Activated naive CD4-positive, alpha-beta T cell treated with anti-CD3 and anti-CD28 coated beads, Interleukin-2, amount 10 ng/mL, durations not matched to agents 7 days and 5 days (primary cell): ENCODE measurements at regions not wholly inside any gene's neighbourhood (a gene's known extent, or its start where the extent isn't known, plus 50 kb on each side); places are given as distances from the start of the nearest gene placed in this dataset.

Experiments
- CTCF ChIA-PET: fragments of 350-600 bp; sonication (Branson Sonifier 250); formaldehyde crosslinking; loops from one replicate; lab custom pipeline; 2021; ENCODE audit warnings: antibody characterized with exemption; lab: Charles Lee
- DNase-seq: peaks from one replicate; pipeline ENCODE4 v3.0.0-alpha.2; 2020
- H3K27ac Mint-ChIP-seq: one replicate; pipeline ENCODE4 v1.8.0; 2021; ENCODE audit warnings: mild to moderate bottlenecking, moderate library complexity, mixed read lengths
- H3K27me3 Mint-ChIP-seq: one replicate; pipeline ENCODE4 v1.8.0; 2021; ENCODE audit warnings: mild to moderate bottlenecking, mixed read lengths
- H3K36me3 Mint-ChIP-seq: one replicate; pipeline ENCODE4 v1.8.0; 2021; ENCODE audit warnings: mixed read lengths
- H3K4me1 Mint-ChIP-seq: one replicate; pipeline ENCODE4 v1.8.0; 2021; ENCODE audit warnings: mixed read lengths
- H3K4me3 Mint-ChIP-seq: one replicate; pipeline ENCODE4 v1.8.0; 2021; ENCODE audit warnings: mild to moderate bottlenecking, moderate library complexity, mixed read lengths
- H3K9me3 Mint-ChIP-seq: one replicate; pipeline ENCODE4 v1.8.0; 2021; ENCODE audit warnings: mixed read lengths

GRCh38 chr6:55974688-55975087 lies 99.3 kb upstream of the BMP5 start:
- no peaks in the 10 kb centered on the region for H3K4me1 Mint-ChIP-seq
- H3K27me3 Mint-ChIP-seq: no peaks in the 10 kb centered on the region
- H3K36me3 Mint-ChIP-seq: no peaks in the 10 kb centered on the region
- no peaks in the 10 kb centered on the region for H3K9me3 Mint-ChIP-seq
- CTCF ChIA-PET: no interaction called here
- H3K27ac Mint-ChIP-seq: no peak overlapping the region
- H3K4me3 Mint-ChIP-seq: no peak overlapping the region
- no peak for DNase-seq

GRCh38 chr6:55972091-55972490 lies 96.7 kb upstream of the BMP5 start:
- Mint-ChIP-seq H3K27me3 (no peaks in the 10 kb centered on the region), H3K4me1 (no peaks in the 10 kb centered on the region), H3K9me3 (no peaks in the 10 kb centered on the region), H3K4me3 (no peak overlapping the region), H3K36me3 (no peaks in the 10 kb centered on the region), H3K27ac (no peak overlapping the region)
- DNase-seq: no peak
- CTCF ChIA-PET: no interaction called here

GRCh38 chr6:55969526-55969925 lies 94.1 kb upstream of the BMP5 start:
- Mint-ChIP-seq H3K9me3 (peaks cover 2% of the 10 kb centered on the region), H3K4me3 (no peak overlapping the region), H3K27me3 (no peaks in the 10 kb centered on the region), H3K4me1 (no peaks in the 10 kb centered on the region), H3K27ac (no peak overlapping the region), H3K36me3 (no peaks in the 10 kb centered on the region)
- CTCF ChIA-PET: no interaction called here
- DNase-seq: no peak

GRCh38 chr6:55968926-55969325 lies 93.5 kb upstream of the BMP5 start:
- Mint-ChIP-seq H3K4me1 (no peaks in the 10 kb centered on the region), H3K36me3 (no peaks in the 10 kb centered on the region), H3K27me3 (no peaks in the 10 kb centered on the region), H3K4me3 (no peak overlapping the region), H3K9me3 (peaks cover 2% of the 10 kb centered on the region), H3K27ac (no peak overlapping the region)
- CTCF ChIA-PET: no interaction called here
- no peak for DNase-seq

GRCh38 chr6:55964136-55964535 lies 88.7 kb upstream of the BMP5 start:
- CTCF ChIA-PET: no interaction called here
- no peak overlapping the region for H3K4me3 Mint-ChIP-seq

GRCh38 chr6:55963301-55963700 lies 87.9 kb upstream of the BMP5 start:
- H3K4me3 Mint-ChIP-seq: no peak overlapping the region
- H3K27ac Mint-ChIP-seq: no peak overlapping the region
- no peaks in the 10 kb centered on the region for H3K36me3 Mint-ChIP-seq
- no peak for DNase-seq
- CTCF ChIA-PET: interaction anchor here (0.7 kb wide), 1 partner anchor 579 kb away, joined by 3 read pairs; no protein-coding TSS in a partner anchor
- no peaks in the 10 kb centered on the region for H3K27me3 Mint-ChIP-seq
- H3K4me1 Mint-ChIP-seq: no peaks in the 10 kb centered on the region
- peaks cover 2% of the 10 kb centered on the region for H3K9me3 Mint-ChIP-seq

More at GRCh38 chr6:55964136-55964535, 88.7 kb upstream of the BMP5 start:
- Mint-ChIP-seq H3K9me3 (peaks cover 2% of the 10 kb centered on the region), H3K4me1 (no peaks in the 10 kb centered on the region), H3K36me3 (no peaks in the 10 kb centered on the region), H3K27me3 (no peaks in the 10 kb centered on the region), H3K27ac (no peak overlapping the region)
- DNase-seq: no peak

- H3K27me3 Mint-ChIP-seq: no peaks in the 10 kb centered on the region
- H3K4me3 Mint-ChIP-seq: no peak overlapping the region
- H3K9me3 Mint-ChIP-seq: peaks cover 2% of the 10 kb centered on the region
- CTCF ChIA-PET: interaction anchor here (0.7 kb wide), 1 partner anchor 268 kb away, joined by 3 read pairs; no protein-coding TSS in a partner anchor
- no peaks in the 10 kb centered on the region for H3K4me1 Mint-ChIP-seq
- no peaks in the 10 kb centered on the region for H3K36me3 Mint-ChIP-seq
- DNase-seq: no peak
- no peak overlapping the region for H3K27ac Mint-ChIP-seq
Observed at GRCh38 chr6:55960344-55960743, 85.0 kb upstream of the BMP5 start.

GRCh38 chr6:55958790-55959189 lies 83.4 kb upstream of the BMP5 start:
- H3K36me3 Mint-ChIP-seq: no peaks in the 10 kb centered on the region
- H3K27ac Mint-ChIP-seq: no peak overlapping the region
- H3K4me1 Mint-ChIP-seq: no peaks in the 10 kb centered on the region
- CTCF ChIA-PET: no interaction called here
- no peaks in the 10 kb centered on the region for H3K9me3 Mint-ChIP-seq
- H3K27me3 Mint-ChIP-seq: no peaks in the 10 kb centered on the region
- H3K4me3 Mint-ChIP-seq: no peak overlapping the region
- DNase-seq: no peak

GRCh38 chr6:55957961-55958422 lies 82.6 kb upstream of the BMP5 start:
- DNase-seq: no peak
- CTCF ChIA-PET: no interaction called here
- no peak overlapping the region for H3K27ac Mint-ChIP-seq
- H3K36me3 Mint-ChIP-seq: no peaks in the 10 kb centered on the region
- no peak overlapping the region for H3K4me3 Mint-ChIP-seq
- H3K27me3 Mint-ChIP-seq: no peaks in the 10 kb centered on the region
- no peaks in the 10 kb centered on the region for H3K9me3 Mint-ChIP-seq
- H3K4me1 Mint-ChIP-seq: no peaks in the 10 kb centered on the region

- no peak for DNase-seq
- Mint-ChIP-seq H3K27me3 (no peaks in the 10 kb centered on the region), H3K4me1 (no peaks in the 10 kb centered on the region), H3K4me3 (no peak overlapping the region), H3K27ac (no peak overlapping the region), H3K36me3 (no peaks in the 10 kb centered on the region), H3K9me3 (peaks cover 2% of the 10 kb centered on the region)
- CTCF ChIA-PET: no interaction called here
Observed at GRCh38 chr6:55955684-55956083, 80.3 kb upstream of the BMP5 start.

GRCh38 chr6:55954436-55954835 lies 79.0 kb upstream of the BMP5 start:
- no peak overlapping the region for H3K27ac Mint-ChIP-seq
- no peaks in the 10 kb centered on the region for H3K27me3 Mint-ChIP-seq
- DNase-seq: no peak
- H3K9me3 Mint-ChIP-seq: peaks cover 2% of the 10 kb centered on the region
- CTCF ChIA-PET: interaction anchor here (1.0 kb wide), 1 partner anchor 278 kb away, joined by 3 read pairs; no protein-coding TSS in a partner anchor
- H3K4me1 Mint-ChIP-seq: no peaks in the 10 kb centered on the region
- H3K4me3 Mint-ChIP-seq: no peak overlapping the region
- H3K36me3 Mint-ChIP-seq: no peaks in the 10 kb centered on the region

GRCh38 chr6:55953335-55953734 lies 77.9 kb upstream of the BMP5 start:
- Mint-ChIP-seq H3K27me3 (no peaks in the 10 kb centered on the region), H3K36me3 (no peaks in the 10 kb centered on the region), H3K4me1 (no peaks in the 10 kb centered on the region), H3K9me3 (peaks cover 6% of the 10 kb centered on the region), H3K27ac (no peak overlapping the region), H3K4me3 (no peak overlapping the region)
- CTCF ChIA-PET: no interaction called here
- no peak for DNase-seq

GRCh38 chr6:55950071-55950814 lies 74.9 kb upstream of the BMP5 start:
- H3K36me3 Mint-ChIP-seq: no peaks in the 10 kb centered on the region
- no peaks in the 10 kb centered on the region for H3K4me1 Mint-ChIP-seq
- H3K27ac Mint-ChIP-seq: no peak overlapping the region
- no peak overlapping the region for H3K4me3 Mint-ChIP-seq
- DNase-seq: no peak
- peaks cover 6% of the 10 kb centered on the region for H3K9me3 Mint-ChIP-seq
- no peaks in the 10 kb centered on the region for H3K27me3 Mint-ChIP-seq
- CTCF ChIA-PET: no interaction called here

GRCh38 chr6:55943329-55943728 lies 67.9 kb upstream of the BMP5 start:
- H3K36me3 Mint-ChIP-seq: no peaks in the 10 kb centered on the region
- CTCF ChIA-PET: no interaction called here
- H3K27me3 Mint-ChIP-seq: no peaks in the 10 kb centered on the region
- H3K9me3 Mint-ChIP-seq: no peaks in the 10 kb centered on the region
- H3K4me1 Mint-ChIP-seq: no peaks in the 10 kb centered on the region
- DNase-seq: no peak
- no peak overlapping the region for H3K27ac Mint-ChIP-seq
- H3K4me3 Mint-ChIP-seq: no peak overlapping the region

GRCh38 chr6:55941702-55942101 lies 66.3 kb upstream of the BMP5 start:
- CTCF ChIA-PET: no interaction called here
- DNase-seq: no peak
- Mint-ChIP-seq H3K36me3 (no peaks in the 10 kb centered on the region), H3K27ac (no peak overlapping the region), H3K9me3 (no peaks in the 10 kb centered on the region), H3K4me1 (no peaks in the 10 kb centered on the region), H3K4me3 (no peak overlapping the region), H3K27me3 (no peaks in the 10 kb centered on the region)
